H1 (cell line): ENCODE measurements at regions not wholly inside any gene's neighbourhood (a gene's known extent, or its start where the extent isn't known, plus 50 kb on each side); places are given as distances from the start of the nearest gene placed in this dataset.

ENCODE experiments used
- CTCF ChIA-PET: fragments of 300-600 bp; sonication (Branson Sonifier 250); formaldehyde crosslinking; loops from one replicate; lab custom pipeline; 2021; ENCODE audit not compliant: partially characterized antibody; lab: Charles Lee
- POLR2A ChIA-PET: fragments of 300-600 bp; sonication (Branson Sonifier 250); formaldehyde crosslinking; loops from one replicate; lab custom pipeline; 2021; ENCODE audit warnings: inconsistent platforms; ENCODE audit not compliant: partially characterized antibody; lab: Charles Lee
- DNase-seq, 2 experiments: peaks; one replicate each; pipeline versions ENCODE4 v3.0.0 to v3.0.0-alpha.2; 2010 to 2022; ENCODE audit warnings: low spot score in 2 of 2, low read depth in 1 of 2, mixed read lengths in 1 of 2
- FAIRE-seq: peaks from 2 replicates; lab custom pipeline; 2011; peaks lifted over from hg19 to GRCh38; lab: Jason Lieb, UNC
- H2AFZ ChIP-seq: 2 replicates; pipeline ENCODE4 v1.8.1; 2012; ENCODE audit warnings: low read length, inconsistent platforms
- H2AK5ac ChIP-seq: 2 replicates; pipeline ENCODE4 v1.6.1; 2013; ENCODE audit warnings: low read depth, low read length
- H2BK120ac ChIP-seq: replicated peaks from 2 replicates; pipeline ENCODE3; 2013; ENCODE audit warnings: low read depth, low read length, inconsistent platforms
- H2BK12ac ChIP-seq: 2 replicates; pipeline ENCODE4 v1.6.1; 2013; ENCODE audit warnings: low read depth, low read length
- H2BK15ac ChIP-seq: 2 replicates; pipeline ENCODE4 v1.6.1; 2013; ENCODE audit warnings: low read length
- H2BK20ac ChIP-seq: 2 replicates; pipeline ENCODE4 v1.6.1; 2013; ENCODE audit warnings: low read length
- H2BK5ac ChIP-seq: 2 replicates; pipeline ENCODE4 v1.6.1; 2013; ENCODE audit warnings: low read depth, low read length
- H3K14ac ChIP-seq: 2 replicates; pipeline ENCODE4 v1.6.1; 2013; ENCODE audit warnings: inconsistent platforms; ENCODE audit not compliant: insufficient read length
- H3K18ac ChIP-seq: 2 replicates; pipeline ENCODE4 v1.6.1; 2013; ENCODE audit warnings: low read length; ENCODE audit errors: extremely low read depth
- H3K23ac ChIP-seq: 2 replicates; pipeline ENCODE4 v1.6.1; 2013; ENCODE audit warnings: inconsistent platforms; ENCODE audit not compliant: insufficient read length
- H3K23me2 ChIP-seq: 2 replicates; pipeline ENCODE4 v1.6.1; 2013; ENCODE audit warnings: low read depth, low read length
- H3K27ac ChIP-seq: 2 replicates; pipeline ENCODE4 v1.6.1; 2011; ENCODE audit warnings: low read depth, low read length, inconsistent platforms
- H3K27me3 ChIP-seq, 4 experiments: replicated peaks in 1 of 4; 1 replicate in 1 of 4; 2 replicates in 3 of 4; pipeline versions ENCODE4 v1.6.1 to v1.8.1; 2011 to 2013; ENCODE audit warnings: low read length in 3 of 4, mild to moderate bottlenecking in 3 of 4, inconsistent platforms in 2 of 4, mixed read lengths in 2 of 4, moderate library complexity in 1 of 4; ENCODE audit not compliant: control insufficient read depth in 3 of 4, insufficient read depth in 3 of 4; ENCODE audit errors: extremely low read depth in 1 of 4
- H3K36me3 ChIP-seq, 4 experiments: 2 replicates each; pipeline versions ENCODE4 v1.6.1 to v1.8.1; 2011 to 2013; ENCODE audit warnings: mild to moderate bottlenecking in 4 of 4, low read length in 3 of 4, moderate library complexity in 2 of 4, control low read depth in 1 of 4, inconsistent platforms in 1 of 4; ENCODE audit not compliant: insufficient read depth in 4 of 4, control insufficient read depth in 2 of 4
- H3K4ac ChIP-seq: replicated peaks from 2 replicates; pipeline ENCODE3; 2013; ENCODE audit warnings: low read length, low read depth, mixed read lengths, inconsistent platforms; ENCODE audit not compliant: insufficient read length
- H3K4me1 ChIP-seq, 4 experiments: replicated peaks in 1 of 4; 1 replicate in 1 of 4; 2 replicates in 3 of 4; pipeline versions ENCODE4 v1.6.1 to v1.8.1; 2011 to 2013; ENCODE audit warnings: low read length in 3 of 4, inconsistent platforms in 2 of 4, mixed read lengths in 1 of 4; ENCODE audit not compliant: insufficient read depth in 4 of 4, control insufficient read depth in 3 of 4
- H3K4me2 ChIP-seq, 2 experiments: 2 replicates each; pipeline versions ENCODE4 v1.6.1 to v1.8.1; 2011 to 2013; ENCODE audit warnings: low read depth in 2 of 2, low read length in 2 of 2, control low read depth in 1 of 2, inconsistent platforms in 1 of 2, mild to moderate bottlenecking in 1 of 2; ENCODE audit not compliant: insufficient read depth in 1 of 2
- H3K4me3 ChIP-seq, 4 experiments: fragments of 200-600, 300-600 bp in 1 of 4; sonication (generic), shearing (Covaris generic), sonication (Bioruptor Twin) in 1 of 4; 2 replicates each; pipeline versions ENCODE4 v1.5.1 to v1.8.1; 2011 to 2016; ENCODE audit warnings: low read length in 4 of 4, low read depth in 3 of 4, control low read depth in 2 of 4, inconsistent platforms in 2 of 4, mild to moderate bottlenecking in 2 of 4, mixed read lengths in 1 of 4, moderate library complexity in 1 of 4; ENCODE audit not compliant: insufficient read depth in 2 of 4; ENCODE audit errors: extremely low read depth in 1 of 4
- H3K56ac ChIP-seq: replicated peaks from 2 replicates; pipeline ENCODE3; 2013; ENCODE audit warnings: low read depth, mild to moderate bottlenecking, mixed read lengths, low read length, inconsistent platforms; ENCODE audit not compliant: insufficient read length
- H3K79me1 ChIP-seq: 2 replicates; pipeline ENCODE4 v1.6.1; 2013; ENCODE audit warnings: low read depth, low read length, control low read depth
- H3K79me2 ChIP-seq, 2 experiments: 2 replicates each; pipeline versions ENCODE4 v1.6.1 to v1.8.1; 2012 to 2013; ENCODE audit warnings: low read length in 2 of 2, mild to moderate bottlenecking in 2 of 2, inconsistent platforms in 1 of 2; ENCODE audit not compliant: insufficient read depth in 2 of 2, control insufficient read depth in 1 of 2
- H3K9ac ChIP-seq, 4 experiments: replicated peaks in 1 of 4; 1 replicate in 1 of 4; 2 replicates in 3 of 4; pipeline versions ENCODE4 v1.6.1 to v1.8.1; 2011 to 2013; ENCODE audit warnings: low read depth in 3 of 4, low read length in 3 of 4, control low read depth in 2 of 4, mild to moderate bottlenecking in 2 of 4, moderate library complexity in 2 of 4, inconsistent platforms in 1 of 4; ENCODE audit errors: extremely low read depth in 1 of 4
- H3K9me3 ChIP-seq, 2 experiments: 2 replicates each; pipeline versions ENCODE4 v1.6.1 to v1.8.1; 2012 to 2013; ENCODE audit warnings: mild to moderate bottlenecking in 2 of 2, moderate library complexity in 2 of 2, control low read depth in 1 of 2, inconsistent platforms in 1 of 2, low read depth in 1 of 2, low read length in 1 of 2, mixed read lengths in 1 of 2; ENCODE audit not compliant: insufficient read depth in 2 of 2
- H4K20me1 ChIP-seq, 2 experiments: replicated peaks in 1 of 2; 2 replicates each; pipeline versions ENCODE3 to v1.8.1; 2011 to 2013; ENCODE audit warnings: inconsistent platforms in 2 of 2, low read length in 2 of 2, mild to moderate bottlenecking in 1 of 2; ENCODE audit not compliant: insufficient read depth in 2 of 2, control insufficient read depth in 1 of 2
- H4K5ac ChIP-seq: 2 replicates; pipeline ENCODE4 v1.6.1; 2013; ENCODE audit warnings: low read length, low read depth, mixed read lengths, inconsistent platforms; ENCODE audit not compliant: insufficient read length
- H4K8ac ChIP-seq: 2 replicates; pipeline ENCODE4 v1.8.0; 2013; ENCODE audit warnings: mild to moderate bottlenecking, moderate library complexity, low read length, inconsistent platforms; ENCODE audit not compliant: insufficient read depth; ENCODE audit errors: extremely low read depth
- H4K91ac ChIP-seq: replicated peaks from 2 replicates; pipeline ENCODE3; 2013; ENCODE audit warnings: low read length, mixed read lengths, inconsistent platforms; ENCODE audit not compliant: insufficient read length
- CHD7 ChIP-seq: fragments of 300-600 bp; sonication (generic); IDR thresholded peaks from 2 replicates; pipeline ENCODE4 v1.7.1; 2012; ENCODE audit warnings: low read length, moderate library complexity, mild to moderate bottlenecking, inconsistent platforms; ENCODE audit not compliant: insufficient replicate concordance
- WGBS, 2 experiments: shearing (Covaris generic) in 1 of 2; methylation state at CpG; one replicate each; pipeline versions ENCODE4 v1.1.6 to v1.1.7; 2013 to 2015; ENCODE audit warnings: low lambda C conversion rate in 2 of 2, mixed read lengths in 2 of 2, inconsistent platforms in 1 of 2, low coverage in 1 of 2, missing lambda C conversion rate in 1 of 2; ENCODE audit not compliant: insufficient replicate concordance in 2 of 2, insufficient coverage in 1 of 2, insufficient read length in 1 of 2; ENCODE audit errors: extremely low coverage in 1 of 2, missing lambda C conversion rate in 1 of 2; 5-methylcytosine and 5-hydroxymethylcytosine counted together

- no peak overlapping the region for H2BK15ac ChIP-seq
- no peak for TF ChIP-seq CHD7
These were observed 673.9 kb downstream of the SH3BGRL start for GRCh38 chrX:81875800-81876199.

More at GRCh38 chrX:81875800-81876199, 673.9 kb downstream of the SH3BGRL start:
- Histone ChIP-seq H3K27ac (no peak overlapping the region), H3K27me3 (no peaks in the 10 kb centered on the region), H3K4me2 (no peak overlapping the region), H3K23ac (no peak overlapping the region), H3K79me1 (no peaks in the 10 kb centered on the region), H2BK5ac (no peak overlapping the region), H4K91ac (no peak overlapping the region), H2AK5ac (no peak overlapping the region), H3K23me2 (no peaks in the 10 kb centered on the region), H3K4ac (no peak overlapping the region), H2BK120ac (no peak overlapping the region), H4K20me1 (no peaks in the 10 kb centered on the region), H2AFZ (no peak overlapping the region), H3K14ac (no peak overlapping the region), H2BK12ac (no peak overlapping the region), H3K9ac (no peak overlapping the region), H3K79me2 (no peaks in the 10 kb centered on the region), H3K56ac (no peak overlapping the region), H4K5ac (no peak overlapping the region), H3K4me3 (no peak overlapping the region), H3K18ac (no peak overlapping the region), H2BK20ac (no peak overlapping the region), H3K36me3 (no peaks in the 10 kb centered on the region), H3K9me3 (peaks cover 7 to 33% of the 10 kb centered on the region in 2 experiments; a peak in 3 of 4 replicates), H3K4me1 (no peaks in the 10 kb centered on the region), H4K8ac (no peak overlapping the region)
- POLR2A ChIA-PET: no interaction called here
- FAIRE-seq: no peak
- DNase-seq: no peak
- WGBS, 2 experiments: 86% methylated on average over 1 of the region's 1 CpG; no CpG with 5 or more reads in 1 of the 2 experiments
- CTCF ChIA-PET: interaction anchor here (1.0 kb wide), 1 partner anchor 23 kb away, joined by 3 read pairs; no protein-coding TSS in a partner anchor
